ENCODE measurements at regions not wholly inside any gene's neighbourhood (a gene's known extent, or its start where the extent isn't known, plus 50 kb on each side); places are given as distances from the start of the nearest gene placed in this dataset.
"Not testable (repeated sequence)": the region's sequence is repeated elsewhere in the genome, so short reads cannot be mapped to it uniquely, and the experiment has no call there.

DNA sequence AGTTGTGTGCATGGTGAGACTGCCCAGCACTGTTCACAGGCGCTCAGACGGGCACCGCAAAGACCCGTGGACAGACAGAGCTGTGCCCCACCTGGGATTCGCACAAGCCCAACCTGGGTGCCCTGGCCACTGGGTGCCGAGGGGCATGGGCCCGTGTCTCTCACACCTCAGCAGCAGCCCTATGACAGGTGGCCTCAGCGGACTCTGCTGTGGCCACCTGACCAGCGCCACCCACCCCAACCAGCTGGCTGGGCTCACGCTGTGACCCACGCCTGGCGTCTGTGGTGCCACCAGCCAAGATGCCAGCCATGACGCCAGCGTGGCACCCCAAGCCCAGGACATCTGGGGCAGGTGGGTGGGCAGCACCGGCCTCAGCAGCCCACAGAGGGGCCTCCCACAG, 129.3 kb downstream of the IGLL1 start:
- TF ChIP-seq, protein P1, sequence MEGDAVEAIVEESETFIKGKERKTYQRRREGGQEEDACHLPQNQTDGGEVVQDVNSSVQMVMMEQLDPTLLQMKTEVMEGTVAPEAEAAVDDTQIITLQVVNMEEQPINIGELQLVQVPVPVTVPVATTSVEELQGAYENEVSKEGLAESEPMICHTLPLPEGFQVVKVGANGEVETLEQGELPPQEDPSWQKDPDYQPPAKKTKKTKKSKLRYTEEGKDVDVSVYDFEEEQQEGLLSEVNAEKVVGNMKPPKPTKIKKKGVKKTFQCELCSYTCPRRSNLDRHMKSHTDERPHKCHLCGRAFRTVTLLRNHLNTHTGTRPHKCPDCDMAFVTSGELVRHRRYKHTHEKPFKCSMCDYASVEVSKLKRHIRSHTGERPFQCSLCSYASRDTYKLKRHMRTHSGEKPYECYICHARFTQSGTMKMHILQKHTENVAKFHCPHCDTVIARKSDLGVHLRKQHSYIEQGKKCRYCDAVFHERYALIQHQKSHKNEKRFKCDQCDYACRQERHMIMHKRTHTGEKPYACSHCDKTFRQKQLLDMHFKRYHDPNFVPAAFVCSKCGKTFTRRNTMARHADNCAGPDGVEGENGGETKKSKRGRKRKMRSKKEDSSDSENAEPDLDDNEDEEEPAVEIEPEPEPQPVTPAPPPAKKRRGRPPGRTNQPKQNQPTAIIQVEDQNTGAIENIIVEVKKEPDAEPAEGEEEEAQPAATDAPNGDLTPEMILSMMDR (IDR thresholded peaks at IDR 0.05): not testable (repeated sequence)
- not testable (repeated sequence) for TF ChIP-seq POLR2A (IDR thresholded peaks at IDR 0.05)

All from right lobe of liver (tissue), 4 donors.